ENCODE measurements at regions not wholly inside any gene's neighbourhood (a gene's known extent, or its start where the extent isn't known, plus 50 kb on each side); places are given as distances from the start of the nearest gene placed in this dataset.

DNA sequence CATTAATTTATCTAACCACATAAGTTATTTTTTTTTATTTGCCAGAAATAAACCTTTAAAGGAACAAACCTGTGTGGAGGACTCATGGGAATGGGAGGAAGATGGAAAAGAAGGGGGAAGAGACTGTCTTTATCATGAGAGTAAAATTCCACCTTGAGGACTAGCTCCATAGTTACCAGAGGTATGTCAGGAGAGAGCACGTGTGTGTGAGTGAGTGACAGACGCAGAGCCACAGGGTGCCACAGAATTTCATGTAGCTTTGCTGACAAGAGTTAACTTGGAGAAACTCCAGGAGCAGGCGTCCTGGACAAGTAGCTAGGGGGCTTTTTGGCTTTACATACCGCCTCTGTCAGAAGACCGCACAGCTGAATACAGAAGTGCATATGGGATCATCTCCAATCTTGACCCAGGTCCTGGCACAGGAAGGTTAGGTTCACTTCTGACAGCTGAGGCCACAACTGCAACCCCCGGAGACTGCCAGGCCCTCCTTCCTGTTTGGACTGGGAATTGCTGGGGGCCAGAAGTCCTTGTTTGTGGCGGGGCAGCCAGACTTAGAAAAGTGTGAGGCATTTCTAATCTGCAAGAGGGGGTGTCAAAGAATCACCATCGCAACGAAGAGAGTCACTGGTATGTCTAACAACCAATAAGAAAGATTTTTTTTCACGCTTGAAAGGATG is 197.8 kb upstream of the TPM1 start:
- intact Hi-C loops (cut with DNase I), result loop anchor here (5.0 to 10.0 kb wide), 4 partner anchors 53 to 248 kb away; no protein-coding TSS in a partner anchor
- DNase-seq (ENCODE audit: low spot score), result no peak

DNA sequence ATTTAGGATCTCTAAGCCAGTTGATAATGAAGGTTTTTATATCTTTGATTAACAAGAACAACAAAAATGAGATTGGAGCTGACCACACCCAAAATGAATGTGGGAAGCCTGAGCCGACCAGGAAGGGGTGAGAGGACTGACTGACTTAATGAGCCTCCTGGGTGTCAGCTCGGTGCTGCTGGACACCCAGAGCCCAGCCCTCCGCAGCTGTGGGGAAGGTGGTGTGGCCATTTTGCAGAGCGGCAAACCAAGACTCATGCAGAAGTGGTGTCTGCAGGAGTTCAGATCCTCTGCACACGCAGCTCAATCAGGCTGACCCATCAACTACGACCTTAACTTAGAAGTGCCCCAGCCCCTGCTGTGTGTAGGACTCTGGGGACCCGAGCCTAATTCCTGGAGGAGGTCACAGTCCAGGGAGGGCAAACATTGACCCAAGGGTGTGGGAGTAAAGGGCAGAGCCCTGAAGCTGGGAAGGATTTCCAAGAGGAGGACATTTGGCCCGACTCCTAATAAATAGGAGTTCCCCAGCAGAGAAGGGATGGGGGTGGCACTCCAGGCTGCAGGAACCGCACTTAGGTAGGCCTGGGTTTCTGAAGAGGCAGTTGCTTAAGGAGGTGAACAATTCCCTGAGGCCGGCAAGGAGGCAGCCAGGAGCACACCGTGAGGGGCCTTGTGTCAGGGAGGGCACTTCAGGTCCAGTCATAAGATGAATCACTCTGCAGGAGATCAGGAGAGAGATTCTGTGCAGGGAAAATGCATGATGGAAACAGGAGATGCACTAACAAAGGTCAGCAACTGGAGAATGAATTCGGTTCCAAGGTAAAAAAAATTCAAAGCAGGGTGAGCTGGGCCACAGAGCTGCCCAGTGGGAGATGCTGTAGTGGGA is 197.1 kb upstream of the TPM1 start:
- intact Hi-C loops (cut with DNase I), result loop anchor here (5.0 to 10.0 kb wide), 4 partner anchors 52 to 247 kb away; no protein-coding TSS in a partner anchor

DNA sequence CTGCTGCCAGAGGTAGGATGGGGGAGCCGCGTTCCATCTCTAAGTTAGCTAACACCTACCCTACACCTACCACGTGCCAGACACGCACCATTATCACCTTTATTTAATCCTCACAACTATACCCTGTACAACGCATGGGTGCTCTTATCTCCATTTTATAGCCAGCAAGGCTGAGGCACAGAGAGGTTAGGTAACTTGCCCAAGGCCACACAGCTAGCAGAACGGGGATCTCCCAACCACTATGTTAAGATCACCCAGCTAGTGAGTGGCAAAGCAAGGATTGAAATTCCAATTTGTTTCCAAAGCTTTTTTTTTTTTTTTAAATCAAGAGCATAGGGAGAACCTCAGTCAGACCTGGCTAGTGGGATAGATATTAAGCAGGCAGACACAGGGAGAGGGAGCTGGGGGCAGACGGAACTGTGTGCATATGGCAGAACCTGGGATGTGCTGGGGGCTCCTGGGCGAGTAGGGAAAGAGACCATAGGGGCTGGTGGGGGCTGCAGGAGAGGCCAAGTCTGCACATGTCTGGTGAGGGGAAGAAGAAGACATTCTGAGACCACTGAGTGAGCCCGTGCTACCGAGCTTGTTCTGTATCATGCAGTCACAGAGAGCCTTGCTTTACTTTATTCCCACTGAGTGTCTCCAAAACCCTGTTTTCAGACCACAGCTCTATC is 196.3 kb upstream of the TPM1 start:
- intact Hi-C loops (cut with DNase I), result loop anchor here (5.0 to 10.0 kb wide), 4 partner anchors 51 to 246 kb away; no protein-coding TSS in a partner anchor
- no peak for DNase-seq (ENCODE audit: low spot score)

More for the DNA sequence above, 197.1 kb upstream of the TPM1 start:
- no peak for DNase-seq (ENCODE audit: low spot score)

DNA sequence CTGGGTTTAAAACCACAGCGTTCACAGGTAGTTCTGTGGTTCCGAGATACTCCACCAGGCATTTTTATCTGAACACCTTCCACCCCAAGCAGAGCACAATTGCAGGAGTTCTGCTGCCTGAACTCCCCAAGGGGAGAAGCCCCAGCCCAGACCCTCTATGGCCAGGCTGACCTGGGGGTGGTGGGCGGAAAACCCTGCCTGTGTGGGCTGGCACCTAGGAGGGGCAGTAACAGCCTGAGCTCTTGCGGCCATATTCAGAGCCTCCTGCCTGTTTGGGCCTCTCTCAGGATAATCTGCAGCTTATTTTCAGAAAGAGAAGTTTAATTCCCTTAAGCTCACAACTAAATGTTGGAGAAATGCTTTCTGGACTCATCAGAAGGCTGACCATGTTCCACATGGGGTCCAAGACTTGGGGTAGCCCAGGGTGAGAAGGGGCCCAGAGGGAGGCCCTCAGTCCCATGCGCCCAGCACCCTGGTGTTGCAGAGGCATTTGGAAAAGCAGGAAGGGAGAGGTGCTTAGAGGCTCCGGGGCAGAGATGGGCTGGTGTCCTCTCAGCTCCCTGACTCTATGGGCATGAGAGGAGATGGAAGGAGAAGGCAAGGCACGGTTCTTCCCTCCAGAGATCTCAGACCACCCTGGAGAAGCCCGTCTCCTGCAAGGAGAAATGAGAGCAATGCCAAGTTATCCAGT is 195.6 kb upstream of the TPM1 start:
- no peak for DNase-seq (ENCODE audit: low spot score)
- intact Hi-C loops (cut with DNase I), result loop anchor here (5.0 to 10.0 kb wide), 4 partner anchors 50 to 245 kb away; no protein-coding TSS in a partner anchor

DNA sequence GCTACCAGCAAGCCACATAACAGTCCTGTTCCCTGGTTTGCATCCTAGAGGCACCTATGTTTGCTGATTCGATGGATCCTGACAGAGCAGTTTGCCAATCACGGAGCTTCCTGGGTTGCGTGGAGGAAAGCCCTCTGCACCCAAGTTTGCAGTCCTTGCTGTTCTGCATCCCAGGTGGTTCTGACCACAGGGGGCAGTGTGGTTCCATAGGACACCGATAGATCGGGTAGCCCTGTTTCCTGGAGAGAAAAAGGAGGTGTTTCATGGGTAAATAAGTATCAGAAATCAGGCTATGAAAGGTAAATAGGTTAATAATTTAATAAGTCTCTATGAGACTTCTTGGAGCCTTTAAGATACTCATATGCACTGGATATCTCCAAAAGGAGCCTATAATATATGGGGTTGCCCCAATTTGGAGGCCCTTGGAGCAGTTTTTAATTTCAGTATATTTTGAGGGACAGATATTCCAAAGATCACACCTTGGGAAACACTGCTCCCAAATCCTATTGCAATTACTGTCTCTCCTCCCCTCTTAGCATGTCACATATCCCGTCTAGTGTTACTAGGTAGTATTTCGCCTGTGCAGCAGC is 194.6 kb upstream of the TPM1 start:
- no peak for DNase-seq (ENCODE audit: low spot score)
- intact Hi-C loops (cut with DNase I), result loop anchor here (2.0 to 10.0 kb wide), 5 partner anchors 49 to 244 kb away; no protein-coding TSS in a partner anchor

DNA sequence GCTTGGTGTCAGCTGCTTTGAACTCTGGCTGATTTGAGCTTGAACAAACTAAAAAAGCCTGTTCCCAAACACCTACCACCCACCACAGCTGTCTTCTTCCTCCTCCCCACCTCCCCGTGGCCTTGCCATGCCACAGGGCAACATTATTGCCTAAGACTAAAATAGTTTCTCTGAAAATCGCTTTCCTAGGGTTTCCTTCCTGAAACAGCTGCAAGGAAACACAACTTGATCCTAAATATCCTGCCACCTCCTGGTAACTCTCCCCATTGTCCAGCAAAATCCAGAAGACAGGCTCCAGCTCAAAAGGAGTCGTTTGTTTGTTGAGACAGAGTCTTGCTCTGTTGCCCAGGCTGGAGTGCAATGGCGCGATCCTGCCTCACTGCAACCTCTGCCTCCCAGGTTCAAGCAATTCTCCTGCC is 193.9 kb upstream of the TPM1 start:
- intact Hi-C loops (cut with DNase I), result loop anchor here (2.0 to 10.0 kb wide), 5 partner anchors 49 to 244 kb away; no protein-coding TSS in a partner anchor
- no peak for DNase-seq (ENCODE audit: low spot score)

DNA sequence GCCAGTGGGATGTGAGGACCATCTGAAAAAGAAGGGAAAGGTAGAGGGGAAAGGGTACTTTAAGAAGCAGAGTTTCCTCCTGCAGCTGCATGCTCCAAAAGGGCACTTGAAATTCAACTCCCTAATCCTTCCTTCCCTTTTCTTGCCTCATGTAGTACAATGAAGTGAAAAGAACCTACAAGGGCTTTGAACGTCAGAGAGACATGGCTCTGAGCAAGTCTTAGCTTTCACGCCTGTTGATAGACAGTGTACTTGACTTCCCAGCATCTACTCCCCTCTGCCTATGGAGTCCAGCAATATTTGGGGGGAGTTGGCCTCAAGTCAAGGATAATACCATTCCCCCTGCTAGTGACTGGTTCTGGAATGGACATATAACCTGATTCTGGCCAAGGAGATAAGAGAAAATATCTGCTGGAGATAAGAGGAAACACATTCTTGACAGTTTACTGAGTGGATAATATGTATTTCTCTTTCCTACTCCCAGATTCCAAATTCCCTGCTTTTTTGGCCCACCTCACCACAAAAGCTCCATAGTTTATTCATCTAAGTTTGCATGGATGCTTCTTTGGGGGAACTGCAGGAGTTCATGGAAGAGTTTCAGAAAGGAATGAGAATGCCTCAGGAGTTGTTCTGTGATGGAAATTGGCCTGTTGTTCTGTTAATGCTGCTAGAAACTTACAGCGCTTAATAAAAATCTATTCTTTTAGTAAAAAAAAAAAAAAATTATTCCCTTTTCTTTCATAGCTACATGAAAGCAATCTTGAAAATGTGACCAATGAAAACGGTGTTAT is 193.0 kb upstream of the TPM1 start:
- no peak for DNase-seq (ENCODE audit: low spot score)
- intact Hi-C loops (cut with DNase I), result loop anchor here (2.0 to 10.0 kb wide), 5 partner anchors 48 to 243 kb away; no protein-coding TSS in a partner anchor

DNA sequence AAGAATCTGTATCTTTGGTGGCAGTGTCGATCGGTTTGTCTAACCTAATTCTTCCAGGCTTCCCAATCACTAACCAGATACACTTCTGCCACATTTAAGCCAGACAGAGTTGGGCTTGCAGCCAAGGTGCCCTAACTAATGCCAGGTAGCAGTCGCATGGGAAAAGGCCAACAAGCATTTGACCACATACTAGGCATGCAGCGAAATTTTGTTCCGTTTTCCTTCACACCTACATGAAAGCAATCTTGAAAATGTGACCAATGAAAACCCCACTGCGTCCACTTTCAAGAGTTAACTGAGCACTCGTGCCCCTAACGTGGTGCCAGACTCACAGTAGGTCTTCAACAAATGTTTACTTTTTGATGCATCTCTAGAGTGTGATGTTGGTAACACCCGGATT is 192.2 kb upstream of the TPM1 start:
- intact Hi-C loops (cut with DNase I), result no loop called here
- DNase-seq (ENCODE audit: low spot score), result no peak

DNA sequence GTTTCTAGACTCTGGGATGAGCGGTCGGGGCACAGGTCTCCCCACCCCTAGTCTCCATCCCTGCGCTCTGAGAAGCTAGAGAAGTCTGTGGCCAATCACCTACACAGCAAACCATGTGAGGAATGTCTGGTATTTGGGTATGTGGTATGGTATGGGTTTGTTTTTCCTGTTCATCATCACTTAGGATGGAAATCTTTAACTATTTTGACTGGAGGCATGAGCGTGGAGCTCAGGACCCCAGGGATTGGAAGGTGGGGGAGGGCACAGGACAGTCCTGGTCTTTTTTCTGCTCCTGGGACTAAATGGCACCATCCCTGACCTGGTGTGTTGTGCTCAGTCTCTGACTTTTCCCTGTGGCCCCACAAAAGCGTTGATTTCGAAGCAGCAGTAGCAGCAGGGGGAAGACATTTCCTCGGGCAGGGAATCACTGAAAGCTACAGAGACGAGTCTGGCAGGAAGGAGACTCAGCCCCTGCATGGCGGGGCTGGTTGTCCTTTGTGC is 191.7 kb upstream of the TPM1 start:
- DNase-seq (ENCODE audit: low spot score), result no peak
- intact Hi-C loops (cut with DNase I), result no loop called here

DNA sequence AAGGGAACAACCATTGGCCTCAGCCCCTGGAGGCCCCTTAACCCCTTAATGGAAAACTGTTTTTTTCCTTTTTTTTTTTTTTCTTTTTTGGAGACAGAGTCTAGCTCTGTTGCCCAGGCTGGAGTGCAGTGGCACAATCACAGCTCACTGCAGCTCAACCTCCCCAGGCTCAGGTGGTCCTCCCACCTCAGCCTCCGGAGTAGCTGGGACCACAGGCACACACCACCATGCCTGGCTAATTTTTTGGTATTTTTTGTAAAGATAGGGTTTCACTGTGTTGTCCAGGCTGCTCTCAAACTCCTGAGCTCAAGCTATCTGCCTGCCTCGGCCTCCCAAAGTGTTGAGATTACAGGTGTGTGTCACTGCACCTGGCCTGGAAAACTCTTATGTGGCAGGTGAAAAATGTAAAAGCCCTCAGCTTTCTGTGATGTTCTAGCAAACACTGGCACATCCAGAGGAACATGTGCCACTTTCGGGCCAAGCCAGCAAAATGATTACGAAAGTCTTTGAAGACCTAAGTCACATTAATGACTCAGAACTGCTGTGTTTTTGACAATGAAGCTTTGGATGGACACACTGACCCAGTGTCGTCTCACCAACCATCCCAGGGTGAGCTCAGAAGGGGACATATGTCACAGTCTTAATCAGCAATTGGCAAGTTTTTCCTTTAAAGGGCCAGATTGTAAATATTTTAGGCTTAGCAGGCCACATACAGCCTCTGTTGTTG is 189.3 kb upstream of the TPM1 start:
- no peak for DNase-seq (ENCODE audit: low spot score)
- intact Hi-C loops (cut with DNase I), result no loop called here

DNA sequence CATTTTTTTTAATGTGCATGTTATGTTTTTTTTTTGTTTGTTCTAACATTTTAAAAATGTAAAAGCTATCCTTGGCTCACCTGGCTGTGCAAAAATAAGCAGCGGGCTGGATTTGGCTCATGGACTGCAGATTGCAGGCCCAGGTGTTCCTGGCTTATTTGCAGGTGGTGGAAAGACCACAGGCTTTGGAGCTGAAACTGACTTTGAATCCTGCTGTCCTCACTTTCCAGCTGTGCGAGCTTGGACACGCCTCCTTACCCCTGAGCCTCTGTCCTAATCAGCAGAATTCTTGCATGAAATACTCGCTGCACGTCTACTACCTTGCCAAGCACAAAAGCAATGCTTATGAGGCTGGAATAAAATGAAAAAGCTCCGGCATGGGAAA is 188.7 kb upstream of the TPM1 start:
- intact Hi-C loops (cut with DNase I), result no loop called here
- DNase-seq (ENCODE audit: low spot score), result no peak

DNA sequence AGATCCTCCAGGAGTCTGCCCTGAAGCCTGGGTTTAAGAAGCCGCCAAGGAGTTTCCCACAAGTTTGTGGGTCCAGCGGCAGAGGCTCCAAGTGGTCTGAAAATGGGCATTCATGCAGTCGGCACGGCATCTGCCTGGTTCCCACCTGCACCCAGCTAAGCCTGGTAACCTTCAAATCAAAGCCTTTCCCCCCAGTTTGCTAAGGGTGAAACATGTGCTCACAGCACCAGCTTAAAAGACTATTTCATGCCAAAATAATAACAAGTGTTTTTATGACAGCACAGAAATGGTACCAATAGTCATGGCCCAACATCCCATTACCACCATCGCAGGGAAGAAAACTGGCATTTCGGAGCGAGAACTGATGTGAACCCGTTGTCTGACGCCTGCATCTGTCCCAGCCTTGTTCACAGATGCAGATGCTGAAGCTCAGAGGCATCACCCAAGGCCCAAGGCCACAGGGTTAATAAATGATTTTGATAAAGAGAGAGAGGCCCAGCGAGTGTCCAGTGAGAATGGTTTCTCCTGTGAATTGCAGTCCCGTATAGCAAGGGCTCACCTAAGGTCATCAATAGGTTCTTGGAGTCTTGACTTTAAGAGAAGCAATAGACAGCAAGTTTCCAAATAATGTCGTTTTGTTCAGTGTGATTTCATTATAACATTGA is 188.0 kb upstream of the TPM1 start:
- intact Hi-C loops (cut with DNase I), result no loop called here
- DNase-seq (ENCODE audit: low spot score), result no peak

DNA sequence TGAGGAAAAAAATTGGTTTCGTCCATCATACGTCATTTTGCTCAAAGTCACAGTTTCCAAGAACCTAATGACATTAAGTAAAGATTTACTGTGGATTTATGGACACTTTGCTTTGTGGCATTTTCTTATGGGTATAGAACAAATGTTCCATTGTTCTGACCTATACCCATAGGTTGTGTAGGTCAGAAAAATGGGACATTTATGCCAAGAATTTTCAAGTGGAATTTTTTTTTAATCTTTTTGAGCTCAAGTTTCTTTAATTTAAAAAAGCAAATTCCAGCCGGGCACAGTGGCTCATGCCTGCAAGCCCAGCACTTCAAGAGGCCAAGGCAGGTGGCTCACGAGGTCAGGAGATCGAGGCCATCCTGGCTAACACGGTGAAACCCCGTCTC is 187.5 kb upstream of the TPM1 start:
- no peak for DNase-seq (ENCODE audit: low spot score)
- intact Hi-C loops (cut with DNase I), result no loop called here

DNA sequence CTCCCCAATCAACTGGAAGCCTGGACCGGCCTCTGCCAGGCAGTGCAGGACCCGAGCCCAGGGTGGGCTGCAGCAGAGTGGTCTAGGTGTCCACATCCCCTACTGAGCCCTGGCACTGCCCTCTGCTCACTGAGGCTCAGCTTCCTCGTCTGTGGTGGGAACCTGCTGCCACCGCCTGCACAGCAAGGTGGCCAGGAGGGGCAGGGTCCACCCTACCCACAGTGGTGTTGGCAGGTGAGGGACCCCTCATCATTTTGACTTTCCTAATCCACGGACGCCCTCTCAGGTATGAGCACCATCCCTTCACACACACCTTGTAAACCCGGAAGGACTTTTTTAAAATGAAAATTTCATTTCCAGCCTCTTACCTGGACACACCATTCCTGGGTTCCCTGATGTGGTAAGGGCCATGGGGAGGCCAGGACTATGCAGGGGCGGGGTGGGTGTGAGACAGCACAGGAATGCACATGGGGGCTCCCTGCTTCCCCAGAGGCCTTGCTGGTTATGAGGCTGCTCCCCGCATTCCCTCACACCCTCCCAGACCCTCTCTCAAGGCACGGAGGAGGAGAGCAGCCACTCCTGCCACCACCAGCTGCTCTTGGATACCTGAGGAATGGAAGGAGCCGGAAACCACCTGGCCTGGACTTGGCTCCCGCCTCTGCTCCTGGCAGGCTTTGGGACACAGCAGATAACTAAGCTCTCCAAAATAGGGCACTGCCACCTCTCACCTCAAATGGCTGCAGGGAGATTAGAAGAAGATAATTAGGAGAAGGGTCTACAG is 185.9 kb upstream of the TPM1 start:
- no peak for DNase-seq (ENCODE audit: low spot score)
- intact Hi-C loops (cut with DNase I), result no loop called here

DNA sequence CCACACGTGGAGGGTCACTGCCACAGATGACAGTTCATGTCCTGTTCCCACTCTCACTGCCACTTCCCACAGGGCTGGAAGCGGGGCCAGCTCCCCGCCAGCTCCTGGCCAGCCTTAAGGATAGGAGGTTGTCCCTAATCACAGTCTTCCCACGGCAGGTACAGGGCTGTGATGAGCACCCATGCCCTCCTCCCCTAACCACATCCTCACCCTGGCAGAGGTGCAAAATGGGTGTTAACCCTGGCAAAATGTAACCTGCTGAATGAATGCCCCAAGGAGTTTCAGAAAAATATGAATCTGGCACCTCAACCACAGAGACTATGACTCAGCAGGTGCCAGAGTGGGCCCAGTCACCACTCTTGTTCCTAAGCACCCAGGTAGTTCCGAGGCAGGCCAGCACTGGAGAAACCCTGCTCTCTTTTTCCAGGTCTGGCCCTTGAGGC is 185.1 kb upstream of the TPM1 start:
- DNase-seq (ENCODE audit: low spot score), result no peak
- intact Hi-C loops (cut with DNase I), result no loop called here

DNA sequence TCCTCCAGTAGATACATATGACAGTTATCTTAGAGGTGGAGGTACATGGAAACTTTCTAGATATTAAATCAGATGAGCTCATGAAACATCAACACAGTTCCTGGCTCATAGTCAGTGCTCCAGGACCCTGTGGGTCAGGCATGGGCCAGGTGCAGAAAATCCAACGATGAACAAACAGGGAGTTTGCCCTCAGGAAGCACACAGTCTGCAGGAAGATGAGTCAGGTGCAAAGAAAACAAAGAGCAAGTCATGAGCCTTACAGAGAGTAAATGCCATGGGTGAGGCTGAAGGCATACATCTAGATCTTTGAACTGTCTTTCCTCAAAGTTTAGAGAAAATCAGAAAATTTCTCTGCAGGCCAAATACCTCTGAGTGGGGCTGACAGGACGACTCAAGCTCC is 184.2 kb upstream of the TPM1 start:
- no peak for DNase-seq (ENCODE audit: low spot score)
- intact Hi-C loops (cut with DNase I), result no loop called here
